Amniotic stem cell (primary cell): ENCODE measurements at regions not wholly inside any gene's neighbourhood (a gene's known extent, or its start where the extent isn't known, plus 50 kb on each side); places are given as distances from the start of the nearest gene placed in this dataset.
A peak's percentile ranks its signal among the peaks of the same experiment; 100 is the strongest.

Source experiments
- DNase-seq: peaks from one replicate; lab custom pipeline; 2025; lab: John Stamatoyannopoulos, UW

DNA sequence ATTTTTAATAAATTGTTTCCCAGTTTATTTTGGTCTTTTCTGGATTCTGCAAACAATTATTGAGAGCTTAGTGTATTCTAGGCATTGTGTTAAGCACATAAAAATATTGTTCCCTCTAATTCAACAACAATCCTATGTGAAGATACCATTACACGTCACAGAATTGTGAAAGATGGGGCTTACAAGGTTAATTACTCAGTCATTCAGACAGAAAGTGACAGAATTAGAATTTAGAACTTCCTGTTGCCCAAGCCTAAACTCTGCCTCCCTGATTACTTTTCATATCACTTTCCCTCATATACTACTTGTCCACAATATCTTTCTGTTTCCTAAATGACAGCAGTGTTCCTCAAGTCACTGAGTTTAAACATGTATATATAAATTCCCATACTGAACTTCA lies 186.7 kb upstream of the VEGFC start:
- no peak for DNase-seq

DNA sequence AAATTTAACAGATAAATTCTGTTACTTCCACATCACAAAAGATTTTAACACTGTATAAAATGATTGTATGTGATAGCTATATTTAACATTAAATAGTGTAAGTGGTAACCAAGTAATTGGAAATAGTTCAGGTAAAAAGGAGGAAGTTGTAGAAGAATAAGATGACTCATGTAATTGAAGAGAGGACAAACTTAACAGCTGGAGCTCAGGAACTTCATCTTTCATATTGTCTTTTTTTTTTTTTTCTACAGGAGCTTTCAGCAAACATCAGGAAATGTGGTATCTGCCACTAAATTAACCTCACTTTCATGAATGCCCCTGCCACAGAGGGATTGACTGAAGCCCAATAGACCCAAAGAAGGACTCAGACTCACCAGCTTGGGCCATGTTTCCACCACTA lies 188.4 kb upstream of the VEGFC start:
- DNase-seq = no peak

DNA sequence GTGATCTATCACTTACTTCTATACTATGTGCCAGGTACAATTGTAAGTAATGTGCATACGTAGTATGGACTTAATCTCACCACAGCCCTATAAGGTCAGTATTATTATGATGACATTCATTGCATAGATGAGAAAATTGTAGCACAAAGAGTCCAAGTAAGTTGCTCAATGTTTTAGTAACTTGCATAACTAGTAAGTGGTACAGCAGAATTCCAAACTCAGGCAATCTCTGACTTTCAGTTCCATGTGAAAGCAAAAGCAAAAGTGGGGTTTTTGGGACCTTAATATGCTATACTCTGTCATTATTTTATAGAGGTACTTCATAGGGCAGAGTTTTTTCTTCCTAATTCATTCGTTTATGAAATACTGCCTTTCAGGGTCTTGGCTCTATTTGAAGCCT lies 188.8 kb upstream of the VEGFC start:
- DNase-seq = no peak

DNA sequence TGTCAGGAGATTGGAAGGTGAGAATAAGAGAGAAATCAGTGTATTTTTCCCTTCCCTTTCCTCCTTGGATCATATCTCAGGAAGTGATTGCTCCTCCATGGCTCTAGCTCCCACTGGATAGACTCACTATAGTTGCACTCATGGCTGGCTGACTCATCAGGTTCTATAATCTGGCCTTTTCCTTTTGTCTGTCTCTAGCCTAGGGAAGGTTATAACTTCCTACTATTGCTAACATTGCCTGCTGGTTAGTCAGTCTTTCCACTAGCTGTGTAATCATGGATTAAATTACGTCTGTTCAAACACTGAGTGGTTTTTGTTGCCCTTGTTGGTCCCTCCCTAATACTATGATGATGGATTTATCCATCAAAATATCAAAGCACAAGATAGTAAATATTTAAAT lies 195.5 kb upstream of the VEGFC start:
- peak; percentile 85 for DNase-seq

DNA sequence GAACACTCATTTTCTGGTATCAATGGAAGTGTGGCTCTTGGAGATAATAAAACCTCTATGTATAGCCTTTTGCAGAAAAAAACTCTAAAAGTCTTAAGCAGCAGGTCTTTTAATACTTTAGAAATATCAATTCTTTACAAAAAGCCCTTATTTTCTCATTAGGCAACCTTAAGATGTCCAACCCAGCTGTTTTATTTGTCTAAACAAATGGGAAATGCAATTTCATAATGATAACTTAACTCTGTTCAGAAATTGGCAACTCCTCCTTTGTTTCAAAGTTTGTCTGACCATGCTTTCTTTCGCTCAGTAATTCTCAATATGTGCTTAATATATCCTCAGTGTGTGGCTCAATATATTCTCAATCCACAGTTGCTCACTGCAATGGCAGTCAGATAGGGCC lies 196.5 kb upstream of the VEGFC start:
- no peak for DNase-seq

DNA sequence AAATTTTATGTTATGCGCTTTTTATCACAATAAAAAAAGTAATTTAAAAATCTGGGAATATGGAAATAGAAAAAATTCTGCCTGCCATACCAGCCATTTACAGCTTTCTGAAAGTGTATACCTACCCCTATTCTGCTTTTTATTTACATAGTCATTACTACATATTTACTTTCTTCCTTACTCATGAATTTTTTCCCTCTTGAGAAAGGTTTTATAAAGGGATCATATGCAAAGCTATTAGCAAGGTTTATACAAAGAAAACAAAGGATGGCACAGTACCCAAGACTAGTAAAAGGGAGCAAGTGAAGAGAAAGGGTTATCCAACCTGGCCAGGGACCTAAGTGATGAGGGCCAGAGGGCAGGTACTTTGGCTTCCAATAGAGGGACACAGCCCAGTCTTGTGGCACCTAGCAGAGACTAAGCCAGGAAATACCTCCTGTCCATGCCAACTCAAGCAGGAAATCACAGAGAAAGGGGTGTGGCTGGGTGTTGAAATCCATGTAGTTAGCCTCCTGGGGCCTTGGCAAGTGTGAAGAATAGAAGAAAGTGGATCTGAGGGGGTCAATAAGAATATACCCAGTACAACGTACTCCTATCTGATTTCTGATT lies 207.3 kb upstream of the VEGFC start:
- DNase-seq = no peak

DNA sequence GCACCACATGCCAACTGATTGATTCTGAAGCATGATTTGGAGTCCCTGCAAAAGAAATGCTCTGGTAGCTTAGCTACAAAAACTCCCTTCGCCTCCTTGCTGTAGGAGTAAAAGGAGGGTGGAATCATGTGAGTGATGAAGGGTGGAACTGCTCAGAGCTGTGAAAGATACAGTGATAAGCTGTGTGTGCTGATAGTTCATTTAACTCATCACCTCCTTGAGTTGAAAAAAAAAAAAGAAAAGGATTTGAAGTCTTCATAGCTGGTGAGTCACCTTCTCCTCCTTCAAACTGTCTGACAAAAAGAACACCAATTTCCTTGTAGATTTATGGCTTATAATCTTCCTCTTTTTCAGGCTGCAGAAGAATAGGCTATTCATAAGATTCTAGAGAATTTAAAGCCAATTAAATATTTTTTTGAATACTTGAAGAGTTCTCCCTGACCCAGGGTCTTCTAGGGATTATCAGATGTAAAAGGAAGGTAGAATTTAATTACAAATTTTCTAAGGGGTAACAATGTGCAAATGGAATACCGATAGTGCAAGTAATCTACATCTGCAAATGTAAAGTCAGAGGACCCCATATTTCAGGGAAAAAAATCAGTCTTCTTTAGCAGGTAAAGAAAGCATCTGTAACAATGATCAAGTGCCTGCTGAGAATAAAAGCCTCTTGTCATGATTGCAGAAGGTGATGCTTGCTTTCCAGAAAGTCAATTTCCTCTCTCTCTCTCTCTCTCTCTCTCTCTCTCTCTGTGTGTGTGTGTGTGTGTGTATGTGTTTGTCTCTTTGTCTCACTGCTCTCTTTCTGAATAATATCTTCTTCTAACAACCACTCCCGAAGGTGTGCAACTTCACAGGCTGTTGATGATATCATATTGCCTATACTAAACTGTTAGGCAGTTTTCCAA lies 208.8 kb upstream of the VEGFC start:
- no peak for DNase-seq

DNA sequence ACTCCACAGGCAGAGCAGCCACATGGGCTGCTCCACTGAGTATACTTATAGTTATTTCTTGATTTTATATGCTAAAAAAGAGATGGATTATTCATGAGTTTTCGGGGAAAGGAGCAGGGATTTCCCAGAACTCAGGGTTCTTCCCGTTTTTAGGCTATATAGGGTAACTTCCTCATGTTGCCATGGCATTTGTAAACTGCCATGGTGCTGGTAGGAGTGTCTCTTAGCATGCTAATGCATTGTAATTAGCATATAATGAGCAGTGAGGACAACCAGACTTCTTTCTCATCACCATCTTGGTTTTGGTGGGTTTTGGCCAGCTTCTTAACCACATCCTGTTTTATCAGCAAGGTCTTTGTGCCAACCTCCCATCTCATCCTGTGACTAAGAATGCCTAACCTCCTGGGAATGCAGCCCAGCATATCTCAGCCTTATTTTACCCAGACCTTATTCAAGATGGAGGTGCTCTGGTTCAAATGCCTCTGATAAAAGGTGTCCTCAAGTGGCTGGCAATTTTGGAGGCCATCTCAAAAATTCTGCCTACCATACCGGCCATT lies 213.0 kb upstream of the VEGFC start:
- peak; percentile 9 for DNase-seq

DNA sequence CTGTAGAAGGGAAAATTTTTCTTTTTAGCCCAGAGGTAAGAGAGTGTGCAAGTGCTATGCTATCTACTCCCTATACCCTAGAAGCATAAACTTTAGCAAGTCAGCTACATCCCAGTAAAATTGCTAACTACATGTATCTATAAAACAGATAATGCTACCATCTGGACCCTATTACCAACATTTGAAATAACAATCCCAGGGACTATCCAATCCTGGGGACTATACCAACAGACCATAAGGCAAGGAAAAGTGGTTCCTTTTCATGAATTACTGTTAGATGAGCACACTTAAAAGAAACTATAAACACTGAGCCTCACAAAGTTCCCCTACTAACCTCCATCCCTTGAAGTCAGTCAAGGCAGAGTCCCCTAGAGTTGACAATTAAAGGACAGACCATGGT lies 213.6 kb upstream of the VEGFC start:
- DNase-seq = no peak

DNA sequence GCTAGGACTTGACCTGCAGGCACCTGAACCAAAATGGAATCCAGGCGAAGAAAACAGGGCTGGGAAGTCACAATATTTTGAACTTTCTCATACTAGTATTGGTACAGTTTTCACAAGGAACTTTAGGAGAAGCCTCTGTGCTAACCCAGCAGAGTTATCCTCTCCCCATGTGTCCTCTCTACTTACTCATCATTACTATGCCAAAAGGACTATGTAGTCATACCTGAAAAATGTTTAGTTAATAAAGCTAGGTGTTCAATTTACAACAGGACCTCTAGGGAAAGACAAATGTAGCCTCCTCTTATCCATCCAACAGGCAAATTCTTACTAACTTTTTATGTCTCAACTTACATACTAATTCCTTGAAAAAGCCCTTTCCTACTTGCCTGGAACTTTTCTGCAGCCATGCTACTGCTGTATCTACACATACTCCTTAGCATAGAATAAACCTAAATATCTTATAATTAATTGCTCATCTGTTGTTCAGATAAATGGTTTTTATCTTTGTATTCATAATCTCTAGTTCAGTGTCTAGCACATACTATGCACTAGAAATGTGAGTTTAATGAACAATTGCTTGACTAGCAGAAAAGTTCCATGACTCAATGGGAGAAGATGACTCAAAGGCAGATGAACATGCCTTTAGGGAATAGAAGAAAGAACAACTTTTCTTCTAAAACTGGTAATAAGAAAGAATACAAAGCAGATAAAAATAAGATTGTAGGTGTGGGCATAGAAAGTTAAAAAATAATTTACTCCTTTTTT lies 215.5 kb upstream of the VEGFC start:
- DNase-seq = peak; percentile 8

DNA sequence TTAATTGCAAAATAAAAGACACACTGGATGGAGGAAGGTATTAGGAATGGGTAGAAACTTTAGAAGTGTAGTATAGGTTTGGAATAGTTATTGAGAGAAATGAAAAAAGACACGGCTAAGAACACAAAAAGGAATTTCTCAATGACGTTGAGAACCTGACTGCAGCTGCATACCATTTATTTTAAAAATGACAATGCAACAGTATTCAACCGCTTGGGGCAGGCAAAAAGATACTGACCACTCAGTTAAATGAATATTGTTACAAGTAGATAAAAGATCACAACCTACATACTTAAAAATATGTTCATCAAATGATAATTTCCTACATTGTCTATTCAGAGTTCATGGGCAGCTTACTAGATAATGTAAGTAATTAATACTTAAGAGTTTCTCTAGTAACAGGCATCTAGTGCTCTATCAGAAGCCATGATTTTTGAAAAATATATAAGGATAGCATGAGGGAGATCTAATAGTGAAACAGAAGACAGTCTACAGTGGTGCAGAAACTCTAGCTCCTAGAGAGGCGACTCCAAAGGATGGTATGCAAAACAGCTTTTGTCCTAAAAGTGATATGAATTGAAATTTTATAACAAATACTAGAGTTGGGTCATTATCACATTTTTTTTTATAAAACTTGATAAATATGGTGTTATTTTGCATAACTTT lies 216.2 kb upstream of the VEGFC start:
- no peak for DNase-seq

DNA sequence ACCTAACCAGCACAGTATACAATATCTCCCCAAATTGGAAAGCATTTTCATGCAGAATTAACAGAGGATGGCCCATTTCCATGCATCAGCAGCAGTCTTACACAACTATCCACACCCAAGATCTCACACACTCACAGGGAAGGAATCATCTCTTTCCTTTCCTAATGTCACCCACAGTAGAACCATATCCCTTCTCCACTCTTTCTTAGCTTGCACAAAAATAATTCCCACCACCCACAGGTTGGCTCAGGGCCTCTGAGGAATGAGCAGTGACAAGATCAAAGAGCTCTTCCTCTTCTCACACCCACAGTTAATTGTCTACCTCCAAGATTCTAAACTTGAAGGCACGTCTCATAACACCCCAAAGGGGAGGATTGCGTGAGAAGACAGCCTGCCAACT lies 217.7 kb upstream of the VEGFC start:
- DNase-seq = no peak

DNA sequence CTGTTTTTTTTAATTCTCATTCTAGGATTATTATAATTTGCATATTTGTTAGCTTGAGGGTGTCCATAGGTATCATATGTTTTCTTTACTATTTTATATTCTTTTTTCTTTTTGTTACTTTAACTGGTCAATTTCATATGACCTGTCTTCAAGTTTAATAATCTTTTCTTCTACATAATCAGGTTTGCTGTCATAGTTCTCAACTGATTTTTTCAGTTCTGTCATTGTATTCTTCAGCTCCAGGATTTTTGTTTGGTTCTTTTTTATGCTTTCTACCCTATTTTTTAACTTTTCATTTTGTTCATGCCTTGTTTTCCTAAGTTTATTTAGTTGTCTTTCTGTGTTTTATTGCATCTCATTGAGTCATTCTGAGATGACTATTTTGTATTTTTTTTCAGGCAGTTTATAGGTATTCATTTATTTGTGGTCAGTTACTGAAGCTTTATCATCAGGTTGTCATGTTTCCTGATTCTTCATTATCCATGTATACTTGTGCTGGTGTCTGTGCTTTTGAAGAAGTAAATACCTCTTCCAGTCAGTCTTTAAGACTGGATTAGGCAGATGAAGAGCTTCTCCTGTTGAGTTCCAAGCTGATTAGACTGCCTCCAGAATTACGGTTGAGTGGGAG lies 220.3 kb upstream of the VEGFC start:
- DNase-seq = no peak

DNA sequence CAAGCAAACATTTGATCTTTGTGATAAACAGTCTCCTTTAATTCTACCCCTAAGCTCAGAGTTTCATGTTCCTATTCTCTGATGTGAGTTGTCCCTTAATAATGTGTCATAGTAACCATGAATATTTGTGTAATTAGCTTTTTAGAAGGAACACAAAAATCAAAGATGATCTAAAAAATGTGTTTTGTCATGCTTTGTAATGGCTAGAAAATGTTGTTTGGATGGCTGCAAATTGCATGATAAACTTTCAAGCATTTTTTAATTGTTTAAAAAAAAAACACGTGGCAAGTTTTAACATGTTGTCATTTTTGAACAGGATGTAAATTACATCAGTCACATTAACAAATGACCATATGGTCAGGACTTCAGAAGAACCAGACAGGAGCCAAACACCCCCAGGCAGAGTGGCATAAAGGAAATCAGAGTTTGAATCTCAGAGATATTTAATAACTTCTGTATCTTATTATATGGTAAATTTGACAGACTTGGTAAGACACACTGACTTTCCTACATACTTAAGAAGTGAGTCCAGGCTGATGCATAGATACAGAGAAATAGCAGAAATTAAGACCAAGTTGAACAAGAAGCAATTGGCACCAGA lies 223.9 kb upstream of the VEGFC start:
- peak; percentile 21 for DNase-seq

DNA sequence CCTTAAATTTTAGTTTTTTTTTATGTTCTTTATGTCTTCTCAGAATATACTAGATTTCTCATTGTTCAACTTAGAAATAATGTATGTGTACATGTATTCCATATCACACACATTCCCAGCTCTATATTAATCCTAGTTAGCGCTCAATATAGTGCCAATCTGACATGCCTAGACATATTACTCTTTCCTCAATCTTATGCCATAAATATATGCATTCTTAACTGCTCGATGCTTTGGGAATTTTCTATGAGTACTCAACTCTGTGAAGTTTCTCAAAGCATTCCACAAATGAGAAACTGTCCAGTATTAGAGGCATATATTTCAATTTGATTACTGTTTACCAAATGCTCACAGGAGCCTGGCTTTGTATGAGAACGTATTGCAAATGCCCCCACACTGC lies 231.2 kb upstream of the VEGFC start:
- no peak for DNase-seq

DNA sequence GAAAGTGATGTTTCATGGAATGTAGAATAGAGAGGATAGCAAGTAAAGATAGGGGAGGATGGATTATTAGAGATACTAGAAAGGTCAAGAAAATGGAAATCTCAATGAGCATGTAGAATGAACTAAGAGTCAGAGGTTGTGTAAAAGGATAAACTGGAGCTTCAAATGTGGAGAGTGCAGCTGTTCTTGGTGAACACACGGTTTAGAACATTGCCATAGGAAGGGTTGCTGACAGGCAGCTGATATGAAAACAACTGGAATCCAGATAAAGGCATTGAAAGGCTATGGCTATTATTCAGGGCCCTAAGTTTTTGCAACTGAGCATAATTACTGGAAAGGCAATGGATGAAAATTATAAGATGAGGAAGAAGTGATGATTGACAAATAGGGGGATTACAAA lies 239.6 kb upstream of the VEGFC start:
- no peak for DNase-seq

DNA sequence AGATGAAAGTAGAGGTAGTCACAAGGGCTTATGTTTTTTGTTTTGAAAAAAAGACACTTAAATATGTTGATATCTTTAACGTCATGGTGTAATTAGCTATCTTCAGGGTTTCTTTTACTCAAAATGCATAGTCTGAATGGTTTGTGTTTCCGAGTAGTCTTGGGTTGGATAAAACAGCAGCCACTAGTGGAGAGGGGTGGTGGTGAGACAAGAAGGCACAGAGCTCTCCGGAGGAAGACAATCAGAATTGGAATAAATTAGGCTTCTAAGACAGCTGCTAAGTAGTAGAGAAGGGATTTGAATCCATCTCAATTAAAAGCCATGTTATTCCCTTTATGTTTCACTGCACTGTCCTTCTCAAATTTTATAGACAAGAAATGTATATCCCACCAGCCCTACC lies 240.4 kb upstream of the VEGFC start:
- DNase-seq = no peak

DNA sequence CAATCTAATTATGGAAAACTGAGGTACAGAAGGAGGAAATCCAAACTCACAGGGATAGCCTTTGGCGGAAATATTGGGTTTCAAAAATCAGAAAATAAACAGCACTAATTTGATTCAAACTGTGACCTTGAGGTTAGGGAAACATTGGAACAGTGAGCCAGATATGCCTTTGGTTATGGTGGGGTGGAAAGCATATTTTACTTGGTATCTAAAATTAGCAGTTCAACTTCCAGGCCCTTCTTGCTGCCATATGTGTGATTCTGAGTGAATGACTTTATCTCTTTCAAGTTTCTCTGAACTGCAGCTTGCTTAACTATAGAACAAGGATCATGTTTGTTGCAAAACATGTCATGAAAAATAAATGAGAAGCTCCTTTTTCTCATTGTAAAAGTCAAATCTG lies 240.9 kb upstream of the VEGFC start:
- DNase-seq = no peak

DNA sequence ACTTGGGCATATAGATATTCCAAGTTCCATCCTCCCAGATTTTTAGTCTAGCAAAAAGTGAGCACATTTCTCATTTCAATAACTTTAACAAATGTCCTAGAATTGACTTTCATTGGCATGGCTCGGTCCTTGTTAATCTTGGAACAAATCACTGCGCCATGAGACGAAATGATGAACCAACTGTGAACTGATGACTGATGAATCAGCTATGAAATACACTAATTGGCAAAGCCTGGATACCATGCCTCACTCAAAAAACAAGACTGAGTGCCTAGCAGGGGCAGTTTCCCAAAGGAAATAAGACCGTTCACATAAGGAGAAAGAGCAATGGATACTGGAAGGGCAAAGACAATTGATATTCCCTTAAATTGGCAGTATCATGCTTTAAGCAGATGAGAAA lies 248.6 kb upstream of the VEGFC start:
- no peak for DNase-seq

DNA sequence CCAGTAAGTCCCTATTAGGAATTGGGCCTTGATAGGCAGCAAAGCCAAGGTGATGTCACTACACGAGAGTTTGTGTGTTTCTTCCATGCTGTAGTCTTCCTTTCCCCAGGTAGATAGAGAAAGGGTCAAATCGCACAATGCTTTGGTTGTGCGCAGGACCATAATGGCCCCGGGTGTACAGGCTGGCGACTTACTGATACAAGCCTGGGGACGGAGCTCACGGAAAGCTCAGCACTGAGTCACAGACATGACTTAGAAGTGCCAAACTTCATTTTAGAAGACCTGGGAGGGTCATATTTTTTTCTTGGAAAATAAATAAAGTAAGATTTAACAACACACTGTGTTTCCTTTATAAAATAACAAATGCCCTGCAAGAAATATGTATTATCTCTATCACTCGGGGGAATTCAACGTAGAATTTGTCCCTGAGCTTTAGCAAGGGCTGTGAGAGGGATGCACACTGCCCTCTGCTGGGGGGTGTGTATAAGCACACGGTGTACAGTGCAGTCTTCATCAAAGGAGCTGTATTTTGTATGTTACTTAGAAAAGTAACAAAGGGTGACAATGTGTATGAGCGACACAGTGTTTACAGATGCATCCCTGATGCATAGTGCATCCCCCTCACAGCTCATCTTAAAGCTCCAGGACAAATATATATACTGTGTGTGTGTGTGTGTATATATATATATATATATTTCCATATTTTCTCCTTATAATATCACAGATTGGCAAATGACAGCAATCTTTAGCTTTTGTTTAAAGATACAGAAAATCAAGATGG lies 254.5 kb upstream of the VEGFC start:
- peak; percentile 69 for DNase-seq

DNA sequence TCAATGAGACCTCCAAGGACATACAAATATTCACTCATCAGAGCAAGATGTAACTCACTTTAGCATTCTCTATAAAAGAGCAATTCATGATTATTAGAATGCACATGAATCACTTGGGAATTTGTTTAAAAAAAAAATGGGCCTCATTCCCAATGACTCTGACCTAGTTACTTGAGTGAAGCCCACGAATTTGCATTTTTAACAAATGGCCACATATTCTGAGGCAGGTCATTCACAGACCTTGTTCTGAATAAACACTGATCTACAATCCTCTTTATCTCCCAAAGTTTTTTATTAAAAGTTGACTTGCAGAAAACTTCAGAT lies 255.1 kb upstream of the VEGFC start:
- no peak for DNase-seq
